Upper lobe of left lung (tissue), 4 donors: ENCODE measurements at regions not wholly inside any gene's neighbourhood (a gene's known extent, or its start where the extent isn't known, plus 50 kb on each side); places are given as distances from the start of the nearest gene placed in this dataset.

ENCODE experiments used
- CTCF ChIP-seq, 6 experiments: fragments of 450-650 bp in 4 of 6; fragments of 200-600 bp in 2 of 6; sonication (generic) in 2 of 6; IDR thresholded peaks; one replicate each; pipeline ENCODE4 v1.5.1; 2016 to 2019; ENCODE audit warnings: antibody characterized with exemption in 6 of 6
- EP300 ChIP-seq, 4 donors: sonication (generic); formaldehyde crosslinking; IDR thresholded peaks; one replicate each; pipeline ENCODE4 v1.5.1; 2017; ENCODE audit warnings: antibody characterized with exemption in 4 of 4, control low read depth in 2 of 4
- POLR2A ChIP-seq, 4 donors: fragments of 450-650 bp; IDR thresholded peaks; one replicate each; pipeline ENCODE4 v1.5.1; 2016 to 2017; ENCODE audit warnings: antibody characterized with exemption in 4 of 4, mild to moderate bottlenecking in 2 of 4
- POLR2AphosphoS5 ChIP-seq, 2 donors: sonication (generic); formaldehyde crosslinking; IDR thresholded peaks; one replicate each; pipeline ENCODE4 v1.5.1; 2017; ENCODE audit warnings: antibody characterized with exemption in 2 of 2

GRCh38 chr11:15551901-15552851 is 437.5 kb downstream of the INSC start:
- TF ChIP-seq POLR2A (IDR thresholded peaks at IDR 0.05) (no peak), CTCF (IDR thresholded peaks at IDR 0.05) (no peak), EP300 (IDR thresholded peaks at IDR 0.05) (no peak), POLR2AphosphoS5 (IDR thresholded peaks at IDR 0.05) (no peak)
